AG09319 (cell line): ENCODE measurements at regions not wholly inside any gene's neighbourhood (a gene's known extent, or its start where the extent isn't known, plus 50 kb on each side); places are given as distances from the start of the nearest gene placed in this dataset.

Source experiments
- DNase-seq: peaks from one replicate; pipeline ENCODE4 v3.0.0-alpha.2; 2010; ENCODE audit warnings: low read depth; ENCODE audit errors: extremely low read depth
- TF ChIP-seq, protein P1 (sequence below): IDR thresholded peaks from 2 replicates; pipeline ENCODE4 v1.5.1; 2011; ENCODE audit warnings: low read depth, mild to moderate bottlenecking, inconsistent platforms, low read length, moderate library complexity

GRCh38 chr2:195119231-195119630, 537.8 kb upstream of the SLC39A10 start:
- TF ChIP-seq, protein P1, sequence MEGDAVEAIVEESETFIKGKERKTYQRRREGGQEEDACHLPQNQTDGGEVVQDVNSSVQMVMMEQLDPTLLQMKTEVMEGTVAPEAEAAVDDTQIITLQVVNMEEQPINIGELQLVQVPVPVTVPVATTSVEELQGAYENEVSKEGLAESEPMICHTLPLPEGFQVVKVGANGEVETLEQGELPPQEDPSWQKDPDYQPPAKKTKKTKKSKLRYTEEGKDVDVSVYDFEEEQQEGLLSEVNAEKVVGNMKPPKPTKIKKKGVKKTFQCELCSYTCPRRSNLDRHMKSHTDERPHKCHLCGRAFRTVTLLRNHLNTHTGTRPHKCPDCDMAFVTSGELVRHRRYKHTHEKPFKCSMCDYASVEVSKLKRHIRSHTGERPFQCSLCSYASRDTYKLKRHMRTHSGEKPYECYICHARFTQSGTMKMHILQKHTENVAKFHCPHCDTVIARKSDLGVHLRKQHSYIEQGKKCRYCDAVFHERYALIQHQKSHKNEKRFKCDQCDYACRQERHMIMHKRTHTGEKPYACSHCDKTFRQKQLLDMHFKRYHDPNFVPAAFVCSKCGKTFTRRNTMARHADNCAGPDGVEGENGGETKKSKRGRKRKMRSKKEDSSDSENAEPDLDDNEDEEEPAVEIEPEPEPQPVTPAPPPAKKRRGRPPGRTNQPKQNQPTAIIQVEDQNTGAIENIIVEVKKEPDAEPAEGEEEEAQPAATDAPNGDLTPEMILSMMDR: no peak
- DNase-seq: no peak

DNA sequence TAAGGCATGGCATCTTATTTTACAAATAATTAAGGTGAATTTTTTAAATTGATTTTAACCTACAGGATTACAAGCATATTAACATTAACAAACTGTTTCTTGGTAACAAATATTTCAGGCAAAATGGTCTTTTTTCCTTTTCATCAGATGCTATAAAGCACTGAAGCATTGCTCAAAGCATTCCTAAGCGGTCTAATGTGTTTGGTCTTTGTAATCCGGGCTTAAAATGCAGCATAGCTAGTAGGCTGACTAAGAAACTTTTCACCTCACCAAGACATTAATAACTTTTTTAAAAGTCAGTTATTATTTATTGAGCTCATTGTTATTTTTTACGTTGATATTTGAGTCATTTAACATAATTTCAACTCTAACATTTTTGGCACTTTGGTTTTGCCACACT, 538.8 kb upstream of the SLC39A10 start:
- TF ChIP-seq, protein P1: no peak
- DNase-seq: no peak

GRCh38 chr2:195117011-195117410, 540.0 kb upstream of the SLC39A10 start:
- DNase-seq: no peak
- TF ChIP-seq, protein P1: no peak

DNA sequence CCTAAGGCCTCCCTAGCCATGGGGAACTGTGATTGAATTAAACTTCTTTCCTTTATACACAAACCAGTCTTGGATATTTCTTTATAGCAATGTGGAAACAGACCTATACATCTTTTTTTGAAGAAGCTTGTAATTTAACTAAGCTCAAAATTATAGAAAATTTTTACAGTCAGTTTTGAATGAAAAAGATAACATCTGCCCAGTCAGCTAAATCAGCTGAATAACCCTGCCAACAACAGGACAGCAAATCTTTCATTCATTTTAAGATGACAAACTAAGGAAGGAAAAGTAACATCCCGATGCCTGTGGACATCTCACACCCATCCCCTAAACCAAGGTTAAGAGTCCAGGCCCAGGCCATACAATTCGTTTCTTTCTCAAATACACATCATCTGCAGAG, 541.3 kb upstream of the SLC39A10 start:
- DNase-seq: no peak
- TF ChIP-seq, protein P1: no peak

DNA sequence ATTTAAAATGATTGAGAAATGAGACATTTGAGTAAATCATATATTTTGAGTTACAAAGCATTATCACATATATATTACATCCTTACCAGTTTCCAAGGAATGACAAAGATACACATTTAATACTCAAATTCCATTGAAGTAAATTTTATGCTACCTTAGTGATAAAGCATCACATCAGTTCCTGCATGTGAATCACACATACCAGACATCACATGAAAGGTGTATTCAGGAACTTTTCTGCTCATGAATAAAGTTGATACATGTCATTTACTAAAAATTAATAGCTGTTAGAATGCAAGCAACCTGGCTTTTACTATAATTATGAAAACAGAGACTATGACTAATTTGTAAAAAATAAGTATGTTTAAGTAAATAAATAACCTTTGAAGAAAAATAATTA, 548.8 kb upstream of the SLC39A10 start:
- DNase-seq: no peak
- TF ChIP-seq, protein P1: no peak

- TF ChIP-seq, protein P1: no peak
- DNase-seq: no peak
These were observed 550.2 kb upstream of the SLC39A10 start for GRCh38 chr2:195106681-195107380.

GRCh38 chr2:195105581-195105980, 551.4 kb upstream of the SLC39A10 start:
- TF ChIP-seq, protein P1: no peak

More at GRCh38 chr2:195105581-195105980, 551.4 kb upstream of the SLC39A10 start:
- DNase-seq: no peak
